BJ (cell line): ENCODE measurements at regions not wholly inside any gene's neighbourhood (a gene's known extent, or its start where the extent isn't known, plus 50 kb on each side); places are given as distances from the start of the nearest gene placed in this dataset.
"Not testable (repeated sequence)": the region's sequence is repeated elsewhere in the genome, so short reads cannot be mapped to it uniquely, and the experiment has no call there.

Experiments
- CTCF ChIA-PET: fragments of 350-600 bp; formaldehyde crosslinking; extraction: SDS; loops from one replicate; lab custom pipeline; 2021; ENCODE audit warnings: antibody characterized with exemption, inconsistent platforms; lab: Yijun Ruan, JAX
- POLR2A ChIA-PET: fragments of 300-600 bp; sonication (Branson Sonifier 250); formaldehyde crosslinking; extraction: SDS; loops from one replicate; lab custom pipeline; 2021; ENCODE audit warnings: antibody characterized with exemption; lab: Charles Lee
- DNase-seq: peaks from one replicate; pipeline ENCODE4 v3.0.0-alpha.2; 2011; ENCODE audit warnings: low read depth
- H3K27me3 ChIP-seq: 2 replicates; pipeline ENCODE4 v1.6.0; 2011; ENCODE audit warnings: low read length; ENCODE audit not compliant: control insufficient read depth, insufficient read depth
- H3K36me3 ChIP-seq: 2 replicates; pipeline ENCODE4 v1.5.1; 2011; ENCODE audit warnings: low read length; ENCODE audit not compliant: control insufficient read depth, insufficient read depth
- H3K4me3 ChIP-seq: 2 replicates; pipeline ENCODE4 v1.5.1; 2011; ENCODE audit warnings: low read depth, mild to moderate bottlenecking, control low read depth, low read length
- TF ChIP-seq, protein P1 (sequence below): IDR thresholded peaks from 2 replicates; pipeline ENCODE4 v1.5.1; 2011; ENCODE audit warnings: low read depth, mild to moderate bottlenecking, control low read depth, inconsistent platforms, low read length, moderate library complexity; ENCODE audit not compliant: insufficient read depth

DNA sequence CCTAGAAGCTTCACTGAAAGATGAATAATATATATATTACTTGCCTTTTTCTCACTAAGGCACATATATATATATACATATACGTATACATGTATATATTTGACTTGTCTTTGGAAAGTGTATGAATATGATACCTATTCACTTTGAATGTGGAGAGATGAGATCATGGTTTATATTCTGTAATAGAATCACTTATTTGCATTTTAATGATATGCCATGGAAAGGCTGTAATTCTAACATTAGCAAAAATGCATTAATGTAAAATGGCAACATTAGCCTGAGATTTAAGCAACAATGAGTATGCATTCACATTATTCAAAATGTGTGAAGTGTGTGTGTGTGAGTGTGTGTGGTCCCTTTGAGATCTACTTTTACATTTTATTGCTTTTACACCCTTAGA lies 54.5 kb upstream of the PRKD1 start:
- H3K36me3 ChIP-seq, result no peaks in the 10 kb centered on the region
- TF ChIP-seq, protein P1, sequence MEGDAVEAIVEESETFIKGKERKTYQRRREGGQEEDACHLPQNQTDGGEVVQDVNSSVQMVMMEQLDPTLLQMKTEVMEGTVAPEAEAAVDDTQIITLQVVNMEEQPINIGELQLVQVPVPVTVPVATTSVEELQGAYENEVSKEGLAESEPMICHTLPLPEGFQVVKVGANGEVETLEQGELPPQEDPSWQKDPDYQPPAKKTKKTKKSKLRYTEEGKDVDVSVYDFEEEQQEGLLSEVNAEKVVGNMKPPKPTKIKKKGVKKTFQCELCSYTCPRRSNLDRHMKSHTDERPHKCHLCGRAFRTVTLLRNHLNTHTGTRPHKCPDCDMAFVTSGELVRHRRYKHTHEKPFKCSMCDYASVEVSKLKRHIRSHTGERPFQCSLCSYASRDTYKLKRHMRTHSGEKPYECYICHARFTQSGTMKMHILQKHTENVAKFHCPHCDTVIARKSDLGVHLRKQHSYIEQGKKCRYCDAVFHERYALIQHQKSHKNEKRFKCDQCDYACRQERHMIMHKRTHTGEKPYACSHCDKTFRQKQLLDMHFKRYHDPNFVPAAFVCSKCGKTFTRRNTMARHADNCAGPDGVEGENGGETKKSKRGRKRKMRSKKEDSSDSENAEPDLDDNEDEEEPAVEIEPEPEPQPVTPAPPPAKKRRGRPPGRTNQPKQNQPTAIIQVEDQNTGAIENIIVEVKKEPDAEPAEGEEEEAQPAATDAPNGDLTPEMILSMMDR, result no peak
- H3K4me3 ChIP-seq, result no peak overlapping the region
- DNase-seq, result no peak
- H3K27me3 ChIP-seq, result no peaks in the 10 kb centered on the region
- CTCF ChIA-PET, result no interaction called here
- POLR2A ChIA-PET, result no interaction called here

DNA sequence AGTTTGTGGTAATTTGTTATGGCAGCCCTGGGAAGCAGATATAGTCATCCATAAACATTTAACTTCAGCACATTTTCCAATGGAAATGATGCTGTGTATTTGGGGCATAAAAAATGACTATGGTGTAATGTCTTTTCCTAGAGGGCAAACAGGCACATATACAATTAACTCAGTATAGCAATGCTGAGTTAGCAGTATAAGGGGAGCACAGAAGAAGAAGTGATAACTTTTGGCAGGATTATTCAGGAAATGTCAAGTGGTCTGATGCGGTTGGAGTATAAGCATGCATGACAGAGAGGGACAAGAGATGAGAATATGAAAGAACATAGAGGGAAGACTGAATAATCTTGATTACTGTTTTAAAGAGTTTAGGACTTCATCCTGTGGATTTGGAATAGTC lies 55.3 kb upstream of the PRKD1 start:
- DNase-seq, result no peak
- ChIA-PET CTCF (no interaction called here), POLR2A (no interaction called here)
- TF ChIP-seq, protein P1, result no peak
- H3K36me3 ChIP-seq, result no peaks in the 10 kb centered on the region
- H3K27me3 ChIP-seq, result no peaks in the 10 kb centered on the region
- H3K4me3 ChIP-seq, result no peak overlapping the region

DNA sequence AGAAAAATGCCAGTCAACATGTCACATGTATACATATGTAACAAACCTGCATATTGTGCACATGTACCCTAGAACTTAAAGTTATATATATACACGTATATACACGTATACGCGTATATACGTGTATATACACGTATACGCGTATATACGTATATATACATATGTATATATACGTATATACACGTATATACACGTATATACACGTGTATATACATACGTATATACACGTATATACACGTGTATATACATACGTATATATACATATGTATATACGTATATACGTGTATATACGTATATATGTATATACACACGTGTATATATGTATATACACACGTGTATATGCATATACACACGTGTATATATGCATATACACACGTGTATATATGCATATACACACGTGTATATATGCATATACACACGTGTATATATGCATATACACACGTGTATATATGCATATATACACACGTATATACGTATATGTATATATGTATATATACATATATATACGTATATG lies 62.8 kb upstream of the PRKD1 start:
- H3K36me3 ChIP-seq, CTCF ChIA-PET, DNase-seq, POLR2A ChIA-PET, H3K27me3 ChIP-seq, H3K4me3 ChIP-seq: not testable (repeated sequence)

DNA sequence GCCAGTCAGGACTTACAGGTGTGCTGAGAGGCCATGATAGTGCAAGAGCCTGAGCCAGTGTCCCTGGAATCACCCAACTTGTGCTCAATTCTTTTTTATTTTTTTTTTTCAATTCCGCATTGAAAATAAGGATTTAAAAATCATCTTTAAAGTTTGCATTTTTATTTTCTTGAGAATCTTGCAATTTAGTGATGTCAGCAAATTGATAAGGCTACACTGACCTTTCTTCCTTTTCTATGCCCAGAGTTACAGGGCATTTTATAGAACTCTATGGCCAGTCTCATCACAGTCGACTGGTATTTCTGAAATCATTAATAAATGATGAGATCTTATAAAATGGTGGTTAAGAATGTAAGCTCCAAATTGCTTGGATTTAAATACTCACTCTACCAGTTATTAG lies 63.3 kb upstream of the PRKD1 start:
- POLR2A ChIA-PET, result no interaction called here
- CTCF ChIA-PET, result no interaction called here
- no peak for DNase-seq

DNA sequence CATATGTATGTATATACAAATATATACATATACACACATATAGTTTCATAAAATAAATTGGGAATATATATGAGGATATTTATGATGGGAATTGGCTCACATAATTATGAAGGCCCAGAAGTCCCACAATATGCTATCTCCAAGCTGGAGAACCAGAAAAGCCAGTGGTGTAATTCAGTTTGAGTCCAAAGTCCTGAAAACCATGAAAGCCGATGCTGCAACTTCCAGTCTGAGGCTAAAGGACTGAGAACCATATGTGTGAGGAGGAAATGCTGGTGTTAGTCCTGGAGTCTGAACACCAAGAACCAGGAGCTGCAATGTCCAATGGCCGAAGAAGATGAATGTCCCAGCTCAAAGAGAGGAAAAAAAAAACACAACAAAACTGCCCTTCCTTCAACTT lies 65.5 kb upstream of the PRKD1 start:
- DNase-seq, result no peak
- POLR2A ChIA-PET, result no interaction called here
- Histone ChIP-seq H3K27me3 (no peaks in the 10 kb centered on the region), H3K36me3 (no peaks in the 10 kb centered on the region), H3K4me3 (no peak overlapping the region)
- CTCF ChIA-PET, result no interaction called here
- TF ChIP-seq, protein P1, result no peak

More for the DNA sequence above, 63.3 kb upstream of the PRKD1 start:
- Histone ChIP-seq H3K27me3 (no peaks in the 10 kb centered on the region), H3K36me3 (no peaks in the 10 kb centered on the region), H3K4me3 (no peak overlapping the region)
- TF ChIP-seq, protein P1, result no peak

DNA sequence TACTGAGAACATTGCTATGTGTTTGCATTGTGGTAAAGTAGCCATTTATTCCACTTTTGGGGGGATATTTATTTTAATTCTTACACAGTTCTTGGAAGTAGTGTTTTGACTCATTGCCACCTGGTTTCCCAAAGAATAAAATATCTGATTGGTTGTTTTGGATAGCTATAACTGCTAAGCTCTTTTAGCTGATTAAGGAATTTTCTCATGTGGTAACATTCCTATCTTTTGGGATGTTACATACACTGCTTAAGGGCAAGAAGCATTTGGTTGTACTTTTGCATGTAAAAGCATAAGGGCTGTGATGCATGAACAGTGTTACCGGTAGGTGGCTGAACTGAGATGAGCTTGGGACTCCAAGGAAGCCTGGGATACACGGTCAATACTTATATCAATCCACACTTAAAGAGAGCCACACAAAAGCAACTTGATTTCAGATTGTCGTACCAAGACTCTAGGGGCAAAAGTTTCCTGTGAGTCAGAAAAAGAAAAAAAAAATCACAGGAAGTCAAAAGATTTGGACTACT lies 71.4 kb upstream of the PRKD1 start:
- DNase-seq, result no peak
- no peaks in the 10 kb centered on the region for H3K27me3 ChIP-seq
- TF ChIP-seq, protein P1, result peak; percentile 39
- no peak overlapping the region for H3K4me3 ChIP-seq
- H3K36me3 ChIP-seq, result no peaks in the 10 kb centered on the region
- CTCF ChIA-PET, result interaction anchor here (2.0 kb wide), 1 partner anchor 25 kb away, joined by 5 read pairs; no protein-coding TSS in a partner anchor
- POLR2A ChIA-PET, result no interaction called here
